DND-41 (cell line): ENCODE measurements at regions not wholly inside any gene's neighbourhood (a gene's known extent, or its start where the extent isn't known, plus 50 kb on each side); places are given as distances from the start of the nearest gene placed in this dataset.

Experiments used
- ATAC-seq: fragments of 200-7000 bp; cut with Tn5 transposase; 3 replicates; pipeline ENCODE4 v1.9.1; 2021; ENCODE audit warnings: low read depth; ENCODE audit not compliant: insufficient read depth
- DNase-seq: peaks from one replicate; pipeline ENCODE4 v3.0.0-alpha.2; 2020
- H2AFZ ChIP-seq: 2 replicates; pipeline ENCODE4 v1.6.0; 2012; ENCODE audit warnings: low read depth, low read length
- H3K27ac ChIP-seq: 2 replicates; pipeline ENCODE4 v1.5.1; 2012; ENCODE audit warnings: low read length, inconsistent platforms
- H3K27me3 ChIP-seq: fragments of 200-600 bp; sonication (generic); 2 replicates; pipeline ENCODE4 v1.6.0; 2012; ENCODE audit warnings: low read length, mild to moderate bottlenecking, inconsistent platforms; ENCODE audit not compliant: insufficient read depth, poor library complexity
- H3K36me3 ChIP-seq: 2 replicates; pipeline ENCODE4 v1.5.1; 2012; ENCODE audit warnings: low read length, inconsistent platforms; ENCODE audit not compliant: insufficient read depth
- H3K4me1 ChIP-seq: 2 replicates; pipeline ENCODE4 v1.5.1; 2012; ENCODE audit warnings: mild to moderate bottlenecking, low read length; ENCODE audit not compliant: insufficient read depth
- H3K4me2 ChIP-seq: 2 replicates; pipeline ENCODE4 v1.6.0; 2012; ENCODE audit warnings: mild to moderate bottlenecking, moderate library complexity, low read length, inconsistent platforms; ENCODE audit not compliant: insufficient read depth
- H3K4me3 ChIP-seq, 2 experiments: fragments of 200-600 bp in 1 of 2; shearing (Covaris generic) in 1 of 2; 2 replicates each; pipeline ENCODE4 v1.5.1; 2012 to 2016; ENCODE audit warnings: inconsistent platforms in 2 of 2, low read length in 2 of 2, mild to moderate bottlenecking in 2 of 2, low read depth in 1 of 2, moderate library complexity in 1 of 2
- H3K79me2 ChIP-seq: 2 replicates; pipeline ENCODE4 v1.6.0; 2012; ENCODE audit warnings: low read length, inconsistent platforms; ENCODE audit not compliant: insufficient read depth
- H3K9ac ChIP-seq: 2 replicates; pipeline ENCODE4 v1.6.0; 2012; ENCODE audit warnings: low read depth, mild to moderate bottlenecking, inconsistent platforms, low read length, moderate library complexity
- H3K9me3 ChIP-seq: 2 replicates; pipeline ENCODE4 v1.5.1; 2012; ENCODE audit warnings: low read length, moderate library complexity, mild to moderate bottlenecking, inconsistent platforms; ENCODE audit not compliant: insufficient read depth, severe bottlenecking
- H4K20me1 ChIP-seq: 2 replicates; pipeline ENCODE4 v1.6.0; 2012; ENCODE audit warnings: low read length; ENCODE audit not compliant: insufficient read depth
- EZH2 ChIP-seq: IDR thresholded peaks from 3 replicates; pipeline ENCODE4 v1.6.1; 2012; ENCODE audit warnings: borderline replicate concordance, low read depth, mild to moderate bottlenecking, moderate library complexity, low read length, inconsistent platforms; ENCODE audit not compliant: severe bottlenecking
- TF ChIP-seq, protein P1 (sequence below): IDR thresholded peaks from 2 replicates; pipeline ENCODE4 v1.5.1; 2012; ENCODE audit warnings: borderline replicate concordance, low read length, moderate library complexity, mild to moderate bottlenecking; ENCODE audit not compliant: poor library complexity, severe bottlenecking; ENCODE audit errors: extremely low read depth

DNA sequence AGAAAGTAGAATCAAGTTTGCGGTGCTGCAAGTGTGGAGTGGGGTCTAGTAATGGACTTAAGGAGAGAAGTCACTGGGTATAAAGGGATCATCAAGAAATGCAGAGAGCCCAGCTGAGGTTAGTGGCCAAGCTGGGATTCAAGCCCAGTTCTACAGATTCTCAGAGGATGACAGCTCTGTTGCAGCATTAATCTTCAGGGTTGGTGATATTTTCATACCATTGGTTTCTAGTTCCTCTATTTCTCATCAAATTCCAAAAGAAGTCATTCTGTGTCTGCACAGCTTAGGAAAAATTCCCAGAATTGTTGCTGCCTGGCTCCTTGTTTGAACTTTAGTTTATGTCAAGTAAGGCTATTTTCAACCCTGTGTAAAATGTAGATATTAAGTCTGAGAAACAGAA lies 169.5 kb upstream of the NTF3 start:
- H3K27me3 ChIP-seq = peaks cover 18% of the 10 kb centered on the region
- ATAC-seq = no peak
- no peaks in the 10 kb centered on the region for H4K20me1 ChIP-seq
- no peak for DNase-seq
- no peaks in the 10 kb centered on the region for H3K9me3 ChIP-seq
- H3K79me2 ChIP-seq = no peaks in the 10 kb centered on the region
- H3K27ac ChIP-seq = no peak overlapping the region
- H3K36me3 ChIP-seq = no peaks in the 10 kb centered on the region
- no peak for TF ChIP-seq EZH2
- TF ChIP-seq, protein P1, sequence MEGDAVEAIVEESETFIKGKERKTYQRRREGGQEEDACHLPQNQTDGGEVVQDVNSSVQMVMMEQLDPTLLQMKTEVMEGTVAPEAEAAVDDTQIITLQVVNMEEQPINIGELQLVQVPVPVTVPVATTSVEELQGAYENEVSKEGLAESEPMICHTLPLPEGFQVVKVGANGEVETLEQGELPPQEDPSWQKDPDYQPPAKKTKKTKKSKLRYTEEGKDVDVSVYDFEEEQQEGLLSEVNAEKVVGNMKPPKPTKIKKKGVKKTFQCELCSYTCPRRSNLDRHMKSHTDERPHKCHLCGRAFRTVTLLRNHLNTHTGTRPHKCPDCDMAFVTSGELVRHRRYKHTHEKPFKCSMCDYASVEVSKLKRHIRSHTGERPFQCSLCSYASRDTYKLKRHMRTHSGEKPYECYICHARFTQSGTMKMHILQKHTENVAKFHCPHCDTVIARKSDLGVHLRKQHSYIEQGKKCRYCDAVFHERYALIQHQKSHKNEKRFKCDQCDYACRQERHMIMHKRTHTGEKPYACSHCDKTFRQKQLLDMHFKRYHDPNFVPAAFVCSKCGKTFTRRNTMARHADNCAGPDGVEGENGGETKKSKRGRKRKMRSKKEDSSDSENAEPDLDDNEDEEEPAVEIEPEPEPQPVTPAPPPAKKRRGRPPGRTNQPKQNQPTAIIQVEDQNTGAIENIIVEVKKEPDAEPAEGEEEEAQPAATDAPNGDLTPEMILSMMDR = no peak
- no peak overlapping the region for H3K4me2 ChIP-seq
- H2AFZ ChIP-seq = no peak overlapping the region
- H3K4me1 ChIP-seq = no peaks in the 10 kb centered on the region
- no peak overlapping the region for H3K4me3 ChIP-seq
- no peak overlapping the region for H3K9ac ChIP-seq

DNA sequence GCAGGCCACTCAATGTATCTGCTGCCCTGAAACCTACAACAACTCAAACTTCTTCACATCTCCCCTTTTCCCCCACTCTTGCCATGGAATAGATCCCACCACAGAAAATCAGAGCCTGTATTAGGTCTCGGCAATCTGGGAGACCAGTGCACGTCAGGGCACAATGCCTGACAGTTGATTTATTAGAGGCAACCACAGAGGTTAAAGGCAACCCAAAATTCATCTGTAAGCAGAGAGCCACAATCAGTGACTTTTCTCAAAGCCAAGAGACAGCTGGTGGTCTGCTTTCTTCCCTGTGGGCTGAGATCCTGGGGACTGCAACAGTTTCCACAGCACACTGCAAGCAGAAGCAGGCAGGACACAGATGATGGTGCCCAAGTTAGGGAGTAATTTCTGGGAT lies 169.0 kb upstream of the NTF3 start:
- Histone ChIP-seq H3K79me2 (no peaks in the 10 kb centered on the region), H3K9ac (no peak overlapping the region), H3K36me3 (no peaks in the 10 kb centered on the region), H4K20me1 (no peaks in the 10 kb centered on the region), H3K9me3 (no peaks in the 10 kb centered on the region), H3K4me1 (no peaks in the 10 kb centered on the region), H2AFZ (no peak overlapping the region), H3K4me3 (no peak overlapping the region), H3K27ac (no peak overlapping the region), H3K4me2 (no peak overlapping the region), H3K27me3 (peaks cover 18% of the 10 kb centered on the region)
- ATAC-seq = no peak
- TF ChIP-seq, protein P1 = no peak
- TF ChIP-seq EZH2 = no peak
- no peak for DNase-seq

DNA sequence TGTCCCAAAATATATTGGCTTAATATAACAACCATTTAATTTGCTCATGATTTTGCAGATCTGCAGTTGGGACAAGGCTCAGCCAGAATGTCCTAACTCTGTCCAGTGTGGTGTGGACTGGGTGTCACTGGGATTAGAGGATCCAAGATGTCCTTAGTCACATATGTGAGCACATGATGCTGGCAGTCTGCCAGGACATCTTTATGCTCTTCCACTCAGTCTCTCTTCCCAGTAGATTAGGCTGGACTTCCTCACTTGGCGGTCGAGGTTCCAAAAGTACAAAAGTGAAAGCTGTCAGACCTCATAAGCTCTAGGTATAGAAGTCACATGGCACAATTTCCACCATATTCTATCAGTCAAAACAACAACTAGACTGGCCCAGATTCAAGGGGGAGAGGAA lies 167.9 kb upstream of the NTF3 start:
- DNase-seq (no peak), ATAC-seq (no peak)
- no peak for TF ChIP-seq EZH2
- TF ChIP-seq, protein P1 = no peak

More for the DNA sequence above, 167.9 kb upstream of the NTF3 start:
- H3K9ac ChIP-seq = no peak overlapping the region
- no peaks in the 10 kb centered on the region for H3K9me3 ChIP-seq
- no peaks in the 10 kb centered on the region for H3K4me1 ChIP-seq
- no peaks in the 10 kb centered on the region for H3K79me2 ChIP-seq
- H3K27ac ChIP-seq = no peak overlapping the region
- H3K4me2 ChIP-seq = no peak overlapping the region
- H3K4me3 ChIP-seq = no peak overlapping the region
- no peaks in the 10 kb centered on the region for H3K36me3 ChIP-seq
- H2AFZ ChIP-seq = no peak overlapping the region
- H3K27me3 ChIP-seq = peaks cover 13% of the 10 kb centered on the region
- H4K20me1 ChIP-seq = no peaks in the 10 kb centered on the region
